ENCODE measurements at regions not wholly inside any gene's neighbourhood (a gene's known extent, or its start where the extent isn't known, plus 50 kb on each side); places are given as distances from the start of the nearest gene placed in this dataset.
A peak's percentile ranks its signal among the peaks of the same experiment; 100 is the strongest.

GRCh38 chr2:213202011-213202410 is 50.6 kb upstream of the IKZF2 start:
- DNase-seq (ENCODE audit: low read depth), result no peak

GRCh38 chr2:213205944-213206343 is 54.5 kb upstream of the IKZF2 start:
- no peak for DNase-seq (ENCODE audit: low read depth)

DNA sequence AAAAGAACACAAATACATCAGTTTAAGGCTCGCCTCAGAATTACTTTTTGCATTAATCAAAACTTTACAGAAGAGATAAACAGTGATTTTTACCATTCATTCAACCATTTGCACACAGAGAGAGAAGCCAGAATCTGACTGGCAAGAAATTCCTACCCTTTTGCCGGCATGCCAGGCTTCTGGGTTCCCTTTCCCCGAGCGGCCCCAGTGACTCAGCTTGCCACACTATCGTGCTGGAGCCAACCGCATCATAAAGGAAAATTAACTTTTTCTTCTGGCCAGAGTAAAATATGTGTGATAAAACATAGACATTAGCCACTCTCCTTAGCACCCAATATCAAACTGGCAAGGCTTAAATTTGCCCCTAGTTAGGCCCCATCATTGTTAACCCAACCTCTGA is 61.8 kb upstream of the IKZF2 start:
- DNase-seq (ENCODE audit: low read depth), result no peak

DNA sequence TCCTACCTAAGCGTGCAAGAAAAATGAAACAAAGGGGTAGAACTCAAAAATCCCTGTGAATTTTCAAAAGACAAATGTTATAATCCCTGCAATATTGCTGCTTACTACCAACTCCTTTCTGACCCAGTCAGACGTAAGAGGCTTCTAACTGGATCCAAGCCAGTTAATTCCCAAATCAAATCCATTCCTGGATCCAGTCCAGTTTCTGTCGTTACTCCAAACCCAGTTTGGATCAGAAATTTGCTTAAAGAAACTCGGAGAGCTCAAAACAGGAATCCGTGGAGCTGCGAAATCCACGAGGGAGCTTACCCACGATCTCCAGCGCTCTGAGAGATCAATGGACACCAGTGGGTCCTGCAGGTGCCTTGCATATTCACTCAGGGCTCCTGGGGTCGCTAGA is 62.8 kb upstream of the IKZF2 start:
- no peak for DNase-seq (ENCODE audit: low read depth)

GRCh38 chr2:213216461-213216860 is 65.0 kb upstream of the IKZF2 start:
- DNase-seq (ENCODE audit: low read depth), result no peak

DNA sequence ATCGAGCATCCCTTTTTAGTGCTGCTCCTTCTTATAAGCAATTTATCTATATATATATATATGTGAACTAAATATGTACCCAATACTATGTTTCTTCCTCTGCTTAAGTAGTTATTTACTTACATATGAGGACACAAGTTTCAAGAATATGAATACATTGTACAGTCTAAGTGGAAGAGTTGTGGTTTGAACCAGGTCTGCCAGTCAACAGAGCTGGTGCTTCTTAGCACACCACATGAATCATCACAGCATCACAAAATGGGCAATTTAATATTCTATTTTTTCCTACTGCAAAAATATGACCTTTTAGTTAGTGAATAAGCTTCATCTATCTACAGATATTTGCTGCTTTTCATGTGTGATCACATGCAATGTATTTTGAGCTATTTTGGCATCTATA is 64.4 kb upstream of the SPAG16 start:
- no peak for DNase-seq (ENCODE audit: low read depth)

GRCh38 chr2:213220967-213221603 is 63.2 kb upstream of the SPAG16 start:
- DNase-seq (ENCODE audit: low read depth), result no peak

- no peak for DNase-seq (ENCODE audit: low read depth)
These were observed 62.3 kb upstream of the SPAG16 start for GRCh38 chr2:213221957-213222356.

DNA sequence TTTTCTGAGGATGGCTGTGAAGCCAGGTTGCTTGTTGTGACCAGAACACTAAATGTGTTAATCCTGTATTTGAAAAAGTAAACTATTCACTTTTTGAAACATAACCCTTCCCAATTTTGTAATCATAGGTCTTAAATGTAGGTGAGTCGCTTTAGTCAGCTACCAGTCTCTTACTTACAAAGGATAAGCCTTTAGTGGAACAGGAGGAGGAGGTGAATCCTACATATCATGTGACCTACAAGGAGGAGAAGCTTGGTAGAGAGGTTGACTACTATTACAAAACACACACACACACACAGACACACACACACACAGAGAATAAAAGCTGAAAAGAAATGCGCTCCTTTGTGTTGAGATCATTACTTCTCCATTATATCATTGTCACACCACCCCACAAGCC is 59.9 kb upstream of the SPAG16 start:
- no peak for DNase-seq (ENCODE audit: low read depth)

GRCh38 chr2:213225866-213226265 is 58.4 kb upstream of the SPAG16 start:
- DNase-seq (ENCODE audit: low read depth), result no peak

GRCh38 chr2:213227458-213227857 is 56.8 kb upstream of the SPAG16 start:
- DNase-seq (ENCODE audit: low read depth), result no peak

DNA sequence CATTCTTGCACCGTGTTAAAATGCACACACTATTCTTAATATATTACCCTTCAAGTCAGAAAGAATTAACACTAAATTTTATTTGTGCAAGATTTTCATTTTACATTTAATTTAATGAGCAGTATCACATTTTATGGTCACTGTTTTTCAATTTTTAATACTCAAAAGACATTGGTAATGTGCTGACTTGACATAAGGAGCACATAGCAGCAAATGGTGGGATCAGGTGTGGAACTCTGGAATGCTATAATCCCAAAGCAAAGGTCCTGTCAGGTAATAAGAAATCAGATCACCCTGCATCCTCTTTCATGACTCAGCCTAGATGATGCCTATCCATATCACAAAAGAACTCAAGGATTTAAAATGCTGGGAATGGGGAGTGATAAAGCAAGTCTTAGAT is 55.6 kb upstream of the SPAG16 start:
- no peak for DNase-seq (ENCODE audit: low read depth)

GRCh38 chr2:213229814-213230213 is 54.5 kb upstream of the SPAG16 start:
- DNase-seq (ENCODE audit: low read depth), result no peak

DNA sequence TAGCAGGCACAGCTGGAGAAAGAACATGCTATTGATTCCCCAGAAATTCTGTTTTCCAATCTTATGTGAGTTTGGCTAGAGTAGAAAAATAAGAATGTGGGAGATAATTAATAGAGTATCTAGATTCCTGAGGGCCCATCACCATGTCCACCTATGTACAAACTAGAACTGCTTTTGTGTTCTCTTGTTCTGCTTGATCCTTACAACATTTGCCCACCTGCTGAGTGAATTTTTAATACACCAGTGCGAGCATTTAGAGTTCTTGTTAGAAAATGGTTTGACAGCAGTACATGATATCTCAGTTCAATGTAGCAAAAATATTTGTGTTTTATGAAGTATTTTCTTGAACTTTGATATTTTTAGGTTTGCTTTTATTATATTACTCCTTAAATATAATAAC is 52.3 kb upstream of the SPAG16 start:
- no peak for DNase-seq (ENCODE audit: low read depth)

DNA sequence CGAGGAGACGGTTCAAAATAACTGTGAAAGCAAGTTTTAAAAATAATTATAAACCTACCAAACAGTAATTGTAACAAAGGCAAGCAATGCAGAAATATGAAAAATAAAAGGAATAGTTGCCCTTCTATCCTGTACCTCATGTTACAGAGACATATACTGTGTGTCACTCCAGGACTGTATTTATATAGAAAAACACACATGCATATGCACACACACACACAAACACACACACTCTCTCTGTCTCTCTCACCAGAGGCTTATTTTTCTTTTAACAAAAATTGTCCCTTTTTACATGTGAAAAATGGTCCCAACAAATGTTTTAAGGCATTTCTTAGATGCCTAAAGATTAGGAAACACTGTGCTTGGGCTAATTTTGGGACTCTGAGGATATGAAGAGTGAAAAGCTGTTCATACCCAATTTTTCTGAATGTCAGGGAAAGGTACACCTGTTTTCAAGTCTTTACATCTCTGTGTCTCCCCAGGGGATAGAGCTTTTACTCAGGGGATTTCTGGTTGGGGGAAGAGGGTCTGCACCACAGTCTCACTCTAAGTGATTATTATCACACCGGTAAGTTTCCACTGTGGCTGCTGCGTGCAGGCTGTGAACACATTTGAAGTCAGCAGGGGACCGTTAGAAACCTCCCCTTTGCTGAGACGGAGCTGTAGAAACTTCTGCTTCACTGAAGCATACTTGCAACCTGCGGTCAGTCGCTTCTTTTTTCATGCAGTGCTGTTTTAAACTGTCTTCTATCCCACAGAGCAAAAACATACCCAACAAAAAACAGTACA is 51.4 kb upstream of the SPAG16 start:
- peak; percentile 29 for DNase-seq (ENCODE audit: low read depth)

- no peak for DNase-seq (ENCODE audit: low read depth)
These were observed 50.6 kb upstream of the SPAG16 start for GRCh38 chr2:213233438-213234330.

Data from stimulated activated CD8-positive, alpha-beta memory T cell treated with anti-CD3 and anti-CD28 coated beads, Interleukin-12 subunit alpha, Interleukin-12 subunit beta, amount 100 ng/mL, for 1 hour (primary cell).